HG03442 (cell line): ENCODE measurements at regions not wholly inside any gene's neighbourhood (a gene's known extent, or its start where the extent isn't known, plus 50 kb on each side); places are given as distances from the start of the nearest gene placed in this dataset.

Experiments
- ATAC-seq: cut with Tn5 transposase; IDR thresholded peaks from one replicate; pipeline ENCODE4 v1.9.1; 2021; ENCODE audit warnings: mild to moderate bottlenecking, moderate library complexity; ENCODE audit not compliant: unreplicated experiment

DNA sequence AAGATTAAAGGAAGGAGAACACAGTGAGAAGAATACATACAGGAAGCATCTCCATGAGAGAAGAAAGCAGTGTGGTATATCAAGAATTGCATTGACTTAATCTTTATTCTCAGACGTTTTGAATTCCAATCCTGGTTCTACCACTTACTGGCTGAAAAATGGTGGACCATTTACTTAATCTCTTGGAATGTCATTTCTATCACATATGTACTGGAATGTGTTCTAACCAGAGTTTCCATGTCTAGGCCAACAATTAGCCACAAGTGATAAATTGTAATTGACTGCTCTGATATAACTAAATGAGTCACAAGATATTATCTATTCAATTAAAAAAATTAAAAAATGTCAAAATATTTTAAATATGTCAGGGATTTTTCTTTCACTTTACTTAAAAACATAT, 626.1 kb downstream of the PTPRC start:
- no peak for ATAC-seq

GRCh38 chr1:199265319-199265718, 626.5 kb downstream of the PTPRC start:
- ATAC-seq: no peak

- no peak for ATAC-seq
Measured at GRCh38 chr1:199269241-199269640, 630.4 kb downstream of the PTPRC start.

GRCh38 chr1:199272139-199272544, 633.3 kb downstream of the PTPRC start:
- ATAC-seq: no peak

DNA sequence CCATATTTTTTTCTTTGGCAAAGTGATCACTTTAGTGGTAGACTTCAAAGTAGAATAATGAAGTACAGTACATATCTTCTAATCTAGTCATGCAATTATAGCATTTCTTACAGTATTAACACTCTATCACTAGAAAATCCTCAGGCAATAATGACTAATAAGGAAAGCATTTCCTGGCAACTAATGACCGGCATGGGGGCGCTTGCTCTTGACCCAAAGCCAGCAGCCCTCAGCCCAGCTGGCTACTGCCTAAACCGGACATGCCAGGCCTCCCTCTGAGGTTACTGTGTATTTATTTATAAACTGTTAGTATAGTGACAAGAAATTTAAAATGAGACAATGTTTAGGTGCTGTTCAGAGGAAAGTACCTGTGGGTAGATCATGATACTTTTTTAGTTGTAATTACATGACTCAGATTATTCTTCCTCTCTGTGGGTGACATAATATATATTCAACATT, 633.8 kb downstream of the PTPRC start:
- ATAC-seq: peak; percentile 69

DNA sequence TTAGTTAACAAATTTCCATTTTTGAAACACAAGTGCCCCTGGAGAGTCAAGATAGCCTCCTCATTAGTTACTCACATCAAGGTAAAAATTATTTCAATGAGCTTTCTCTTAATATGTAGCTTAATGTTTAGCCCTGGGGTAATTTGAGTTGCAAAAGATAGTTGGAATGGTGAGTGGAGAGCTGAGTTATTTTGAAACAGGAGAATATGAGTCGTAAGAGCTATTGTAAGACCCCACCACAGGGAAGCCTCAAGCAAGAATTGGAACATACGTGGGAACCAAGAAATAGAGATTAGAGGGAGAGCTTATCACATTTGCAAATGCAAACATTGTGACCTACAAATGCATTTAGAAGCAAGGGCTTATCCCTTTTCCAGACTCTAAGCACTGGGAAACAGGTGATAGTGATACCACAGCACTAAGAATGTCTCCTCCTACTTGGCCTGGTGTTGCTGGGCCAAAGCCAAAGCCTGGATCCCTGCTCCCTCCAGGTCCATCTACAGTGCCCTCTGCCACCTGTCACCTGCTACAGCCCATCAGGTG, 635.1 kb downstream of the PTPRC start:
- ATAC-seq: no peak

DNA sequence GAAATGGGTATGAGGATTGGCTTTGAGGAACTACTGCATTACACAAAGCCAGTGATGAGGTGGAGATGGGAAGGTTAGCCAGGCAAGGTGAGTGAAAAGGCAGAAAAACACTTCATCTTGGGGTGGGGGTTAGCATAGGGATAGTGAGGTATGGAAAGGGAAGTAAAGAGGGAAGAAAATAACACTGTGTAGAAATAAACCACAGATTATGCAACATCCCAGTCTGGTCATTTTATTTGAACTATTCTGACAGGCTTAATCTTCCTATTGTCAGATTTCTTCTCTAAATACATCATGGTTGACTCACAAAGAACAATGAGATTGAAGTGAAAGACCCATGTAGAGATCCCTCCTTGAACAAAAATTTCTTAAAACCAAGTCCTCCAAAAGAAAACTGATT, 640.2 kb downstream of the PTPRC start:
- no peak for ATAC-seq

DNA sequence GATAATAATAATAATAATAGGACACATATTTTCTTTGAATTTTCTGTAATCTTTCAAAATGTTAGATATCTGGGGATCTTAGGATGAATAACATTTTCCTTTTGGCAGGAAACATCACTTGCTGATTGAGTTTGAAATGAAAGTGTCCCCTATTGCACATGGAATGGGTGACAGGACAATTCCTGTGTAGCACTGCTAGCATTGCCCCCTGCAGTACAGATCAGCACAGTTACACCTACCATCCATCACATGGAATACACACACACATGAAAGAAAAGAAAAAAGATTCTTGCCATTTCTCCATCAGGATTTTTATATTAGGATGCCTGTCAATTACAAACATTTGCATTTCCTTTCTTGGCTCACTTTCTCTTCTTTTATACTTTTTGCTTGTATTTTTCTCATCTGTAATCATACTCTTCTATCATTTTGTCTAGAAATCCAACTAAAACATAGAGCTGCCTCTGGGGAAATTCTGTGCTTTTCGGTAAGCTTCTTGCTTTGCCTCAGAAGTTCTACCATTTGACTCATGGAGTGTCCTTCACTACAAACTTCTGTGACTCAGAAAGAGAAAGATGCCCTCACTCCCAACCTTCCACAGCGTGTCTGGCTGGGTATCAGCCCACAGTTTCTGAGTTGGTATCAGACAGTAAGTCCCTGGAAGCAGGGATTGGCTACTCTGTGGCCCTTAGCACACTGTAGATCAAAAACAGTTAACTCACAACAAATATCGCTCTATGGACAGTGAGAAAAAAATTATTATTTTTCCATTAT, 641.2 kb downstream of the PTPRC start:
- ATAC-seq: peak; percentile 65

DNA sequence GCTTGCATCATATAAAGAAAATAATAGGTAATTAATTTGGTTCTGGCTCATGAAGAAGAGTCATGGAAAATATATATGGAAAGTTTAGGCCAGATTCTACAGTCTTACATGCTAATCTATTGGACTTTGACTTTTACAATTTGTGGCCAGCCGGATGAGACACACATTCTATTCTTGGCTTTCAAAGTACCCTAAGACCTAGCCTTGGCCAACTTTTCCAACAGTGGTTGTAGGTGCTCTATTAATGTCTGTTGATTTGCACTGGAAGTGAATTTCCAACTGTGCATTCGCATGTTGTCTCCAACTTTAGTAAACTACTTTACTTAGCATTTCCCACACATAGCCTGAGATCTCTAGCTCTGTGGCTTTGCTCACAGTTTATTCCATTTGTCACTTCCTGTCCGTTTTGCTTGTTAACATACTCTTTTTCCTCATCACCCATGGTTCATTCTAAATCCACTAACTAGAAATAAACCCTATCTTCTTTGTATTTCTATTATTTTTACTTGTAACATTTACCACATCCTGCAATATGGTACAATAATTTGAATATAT, 644.0 kb downstream of the PTPRC start:
- no peak for ATAC-seq

GRCh38 chr1:199283794-199284193, 645.0 kb downstream of the PTPRC start:
- no peak for ATAC-seq

- ATAC-seq: no peak
Measured at GRCh38 chr1:199287206-199287605, 648.4 kb downstream of the PTPRC start.

DNA sequence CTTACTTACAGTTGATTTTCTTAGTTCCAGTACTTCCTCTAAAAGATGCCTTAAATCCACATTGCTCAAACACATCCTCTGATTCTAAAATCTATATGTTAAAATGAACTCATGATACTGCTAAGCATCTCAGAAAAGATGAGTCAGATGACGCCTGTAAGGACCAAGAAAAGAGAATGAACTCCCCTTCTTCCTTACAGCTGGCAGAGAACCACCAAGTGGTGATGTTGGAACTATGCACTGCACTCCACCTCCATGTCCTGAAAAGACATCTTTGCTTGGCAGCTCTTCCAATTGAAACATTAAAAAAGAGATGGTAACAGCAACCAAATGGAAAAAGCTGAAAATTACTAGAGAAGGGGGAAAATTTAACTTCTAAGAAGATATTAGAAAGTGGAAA, 648.8 kb downstream of the PTPRC start:
- no peak for ATAC-seq

- ATAC-seq: no peak
Measured at GRCh38 chr1:199290186-199290585, 651.3 kb downstream of the PTPRC start.

- no peak for ATAC-seq
Measured at GRCh38 chr1:199291022-199291740, 652.3 kb downstream of the PTPRC start.

DNA sequence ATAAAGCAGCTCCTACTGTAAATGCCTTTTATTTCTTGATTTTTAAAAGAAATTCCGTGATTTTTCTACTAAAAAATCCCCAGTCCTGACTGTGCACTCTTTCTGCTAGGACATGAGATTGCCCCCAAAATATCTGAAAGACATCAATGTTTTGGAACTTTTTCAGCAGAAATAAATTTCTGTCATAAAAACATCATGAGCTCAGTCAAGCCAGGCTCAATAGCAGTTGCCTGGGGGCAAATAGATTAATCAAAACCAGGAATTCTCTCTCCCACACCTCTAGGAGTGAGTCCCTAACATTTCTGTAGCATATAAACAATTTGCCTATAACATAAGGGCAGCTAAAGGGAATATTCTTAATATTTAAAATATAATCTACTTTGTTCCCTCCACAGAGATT, 654.1 kb downstream of the PTPRC start:
- no peak for ATAC-seq

GRCh38 chr1:199295107-199295506, 656.3 kb downstream of the PTPRC start:
- no peak for ATAC-seq

- ATAC-seq: no peak
Measured at GRCh38 chr1:199297174-199297573, 658.3 kb downstream of the PTPRC start.

GRCh38 chr1:199297887-199298286, 659.0 kb downstream of the PTPRC start:
- ATAC-seq: no peak

GRCh38 chr1:199298825-199299224, 660.0 kb downstream of the PTPRC start:
- ATAC-seq: no peak

DNA sequence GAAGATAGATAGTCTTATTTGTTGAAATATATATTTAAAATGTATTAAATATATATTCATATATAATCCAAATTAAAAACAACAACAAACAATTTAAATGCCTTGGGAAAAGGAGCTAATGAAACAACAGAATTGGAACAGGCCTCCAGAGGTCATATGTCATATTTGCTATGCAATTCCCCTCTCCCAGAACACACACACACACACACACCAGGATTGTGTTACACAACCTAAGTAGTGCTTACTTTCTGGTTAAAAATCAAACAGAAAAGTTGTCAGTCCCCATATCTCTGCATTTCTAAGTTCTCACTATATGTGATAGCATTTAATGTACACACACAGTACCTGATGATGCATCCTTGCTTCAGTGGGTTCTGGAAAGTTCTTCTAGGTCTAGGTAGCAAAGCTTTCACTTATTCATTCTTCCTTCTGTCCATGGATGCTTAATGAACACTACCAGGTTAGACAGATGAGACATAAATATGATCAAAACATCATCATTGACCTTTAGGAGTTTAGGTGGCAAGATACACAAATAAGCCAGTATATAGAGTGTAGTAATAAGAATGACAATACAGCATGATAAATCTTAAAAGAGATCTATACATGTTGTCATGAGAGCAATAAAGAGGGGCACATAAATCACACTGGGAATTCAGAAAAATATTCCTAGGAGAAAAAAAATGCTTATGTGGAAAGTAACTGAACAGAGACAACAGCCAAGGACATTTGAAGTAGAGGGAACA, 662.8 kb downstream of the PTPRC start:
- ATAC-seq: no peak

GRCh38 chr1:199302554-199302953, 663.7 kb downstream of the PTPRC start:
- no peak for ATAC-seq
